GM21367 (cell line): ENCODE measurements at regions not wholly inside any gene's neighbourhood (a gene's known extent, or its start where the extent isn't known, plus 50 kb on each side); places are given as distances from the start of the nearest gene placed in this dataset.
"Not testable (repeated sequence)": the region's sequence is repeated elsewhere in the genome, so short reads cannot be mapped to it uniquely, and the experiment has no call there.

Experiments used
- ATAC-seq: cut with Tn5 transposase; IDR thresholded peaks from one replicate; pipeline ENCODE4 v1.9.1; 2021; ENCODE audit not compliant: unreplicated experiment

DNA sequence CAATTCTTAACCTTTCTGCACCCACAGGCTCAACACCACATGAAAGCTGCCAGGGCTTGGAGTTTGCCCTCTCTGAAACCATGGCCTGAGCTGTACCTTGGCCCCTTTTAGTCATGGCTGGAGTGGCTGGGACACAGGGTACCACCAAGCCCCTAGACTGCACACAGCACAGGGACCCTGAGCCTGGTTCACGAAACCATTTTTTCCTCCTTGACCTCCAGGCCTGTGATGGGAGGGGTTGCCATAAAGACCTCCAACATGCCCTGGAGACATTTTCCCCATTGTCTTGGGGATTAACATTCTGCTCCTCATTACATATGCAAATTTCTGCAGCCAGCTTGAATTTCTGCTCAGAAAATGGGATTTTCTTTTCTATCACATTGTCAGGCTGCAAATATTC, 113.4 kb downstream of the XPNPEP1 start:
- not testable (repeated sequence) for ATAC-seq

DNA sequence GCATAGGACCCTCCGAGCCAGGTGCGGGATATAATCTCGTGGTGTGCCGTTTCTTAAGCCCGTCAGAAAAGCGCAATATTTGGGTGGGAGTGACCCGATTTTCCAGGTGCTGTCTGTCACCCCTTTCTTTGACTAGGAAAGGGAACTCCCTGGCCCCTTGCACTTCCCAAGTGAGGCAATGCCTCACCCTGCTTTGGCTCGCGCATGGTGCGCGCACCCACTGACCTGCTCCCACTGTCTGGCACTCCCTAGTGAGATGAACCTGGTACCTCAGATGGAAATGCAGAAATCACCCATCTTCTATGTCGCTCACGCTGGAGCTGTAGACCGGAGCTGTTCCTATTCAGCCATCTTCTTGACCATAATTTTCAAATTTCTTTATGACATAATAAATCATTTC, 122.1 kb downstream of the XPNPEP1 start:
- not testable (repeated sequence) for ATAC-seq

DNA sequence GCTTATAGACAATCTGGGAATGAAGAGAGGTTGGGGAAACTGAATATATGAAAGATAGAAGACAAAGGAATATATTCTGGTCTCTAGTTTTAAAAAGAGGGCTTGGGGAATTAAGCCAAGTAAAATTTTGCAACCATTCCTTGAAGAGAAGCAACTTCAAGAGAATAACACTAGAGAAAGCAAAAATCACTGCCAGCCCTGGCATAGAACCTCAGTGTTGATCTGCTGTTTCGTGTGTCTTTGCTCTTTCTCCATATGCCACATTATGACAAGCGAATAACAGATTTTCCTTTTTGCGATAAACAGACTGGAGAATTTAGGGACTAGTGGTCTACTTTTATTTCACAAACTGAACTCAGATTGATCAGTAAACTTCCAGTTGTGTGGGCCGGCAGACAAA, 132.7 kb downstream of the XPNPEP1 start:
- no peak for ATAC-seq

DNA sequence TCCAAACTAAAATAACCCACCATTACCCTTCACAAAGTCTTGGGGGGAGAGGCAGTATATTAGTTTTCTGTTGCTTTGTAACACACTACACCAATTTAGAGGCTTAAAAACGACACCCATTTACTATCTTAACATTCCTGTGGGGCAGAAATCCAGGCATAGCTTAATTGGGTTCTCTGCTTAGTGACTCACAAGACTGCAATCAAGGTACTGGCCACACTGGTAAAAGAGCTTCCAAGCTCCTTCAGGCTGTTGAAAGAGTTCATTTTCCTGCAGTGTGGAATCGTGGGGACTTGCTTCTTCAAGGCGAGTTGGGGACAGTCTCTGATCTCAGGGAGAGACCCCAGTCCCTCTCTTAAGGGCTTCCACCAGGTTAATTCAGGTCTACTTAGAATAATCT, 139.1 kb downstream of the XPNPEP1 start:
- no peak for ATAC-seq

DNA sequence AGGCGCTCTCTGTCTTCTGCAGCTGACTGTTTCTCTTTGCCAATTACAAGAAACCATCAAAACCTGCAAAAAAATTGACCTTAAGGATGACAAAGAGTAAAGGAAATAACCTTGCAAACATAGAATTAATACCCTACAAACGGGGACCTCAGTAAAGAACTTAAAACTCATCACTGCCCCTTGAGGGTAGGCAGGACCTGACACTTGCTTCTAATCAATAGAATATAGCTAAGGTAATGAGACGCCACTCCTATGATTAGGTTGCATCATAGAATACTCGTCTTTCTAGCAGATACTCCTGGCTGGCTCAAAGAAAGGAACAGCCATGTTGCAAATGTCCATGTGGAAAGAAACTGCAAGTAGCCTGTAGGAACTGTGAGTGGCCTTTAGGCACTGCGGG, 140.0 kb downstream of the XPNPEP1 start:
- ATAC-seq, result no peak

DNA sequence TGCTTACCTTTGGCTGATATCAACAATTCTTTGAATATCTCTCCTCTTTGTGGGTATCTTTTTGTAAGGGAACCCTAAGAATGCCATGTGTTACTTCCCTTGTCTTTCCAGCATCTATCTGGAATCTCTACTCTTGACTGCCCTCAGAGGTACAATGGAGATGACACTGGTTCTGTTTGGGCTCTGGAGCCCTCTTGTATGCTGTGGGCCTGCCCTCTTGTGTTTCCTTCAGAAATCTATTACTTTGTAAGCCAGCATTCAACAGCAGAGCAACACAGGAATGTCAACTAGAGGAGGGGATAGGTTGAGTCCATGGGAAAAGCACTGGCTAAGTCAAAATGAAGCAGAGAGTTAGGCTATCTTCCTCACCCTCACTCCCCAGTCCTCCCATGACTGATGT, 142.3 kb downstream of the XPNPEP1 start:
- ATAC-seq, result no peak

DNA sequence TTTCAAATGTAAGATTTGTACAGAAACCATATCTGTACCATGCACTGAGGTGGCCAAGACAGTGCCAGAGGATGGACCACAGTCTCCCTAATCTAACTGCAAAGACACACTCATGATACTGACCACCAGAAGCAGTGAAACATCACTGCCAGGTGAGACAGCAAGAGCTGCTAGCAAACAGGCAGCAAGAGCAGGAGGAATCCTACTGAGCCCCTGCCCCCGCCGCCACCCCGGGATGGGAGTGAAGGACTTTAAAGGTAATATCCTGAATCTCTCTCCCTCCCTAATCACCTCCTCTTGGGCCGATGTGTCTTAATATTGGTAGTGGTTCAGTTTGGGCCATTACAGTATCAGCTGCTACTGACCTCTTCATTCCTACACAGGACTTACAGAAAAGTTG, 144.3 kb downstream of the XPNPEP1 start:
- ATAC-seq, result no peak

DNA sequence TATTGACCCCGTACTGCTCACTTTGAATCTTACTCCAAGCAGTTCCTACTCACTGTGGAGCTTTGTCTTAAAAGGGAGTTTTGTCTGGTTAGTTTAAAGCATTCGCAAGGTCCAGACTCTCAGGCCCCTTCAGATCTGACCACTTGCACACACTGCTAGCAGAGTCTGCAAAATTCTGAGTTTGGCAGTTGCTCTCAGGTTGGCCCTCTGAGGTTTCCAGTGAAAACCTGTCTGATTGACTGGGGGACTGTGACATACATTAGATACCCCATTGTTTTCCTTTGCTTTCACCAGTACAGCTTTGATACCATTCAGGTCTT, 149.2 kb downstream of the XPNPEP1 start:
- ATAC-seq, result no peak

DNA sequence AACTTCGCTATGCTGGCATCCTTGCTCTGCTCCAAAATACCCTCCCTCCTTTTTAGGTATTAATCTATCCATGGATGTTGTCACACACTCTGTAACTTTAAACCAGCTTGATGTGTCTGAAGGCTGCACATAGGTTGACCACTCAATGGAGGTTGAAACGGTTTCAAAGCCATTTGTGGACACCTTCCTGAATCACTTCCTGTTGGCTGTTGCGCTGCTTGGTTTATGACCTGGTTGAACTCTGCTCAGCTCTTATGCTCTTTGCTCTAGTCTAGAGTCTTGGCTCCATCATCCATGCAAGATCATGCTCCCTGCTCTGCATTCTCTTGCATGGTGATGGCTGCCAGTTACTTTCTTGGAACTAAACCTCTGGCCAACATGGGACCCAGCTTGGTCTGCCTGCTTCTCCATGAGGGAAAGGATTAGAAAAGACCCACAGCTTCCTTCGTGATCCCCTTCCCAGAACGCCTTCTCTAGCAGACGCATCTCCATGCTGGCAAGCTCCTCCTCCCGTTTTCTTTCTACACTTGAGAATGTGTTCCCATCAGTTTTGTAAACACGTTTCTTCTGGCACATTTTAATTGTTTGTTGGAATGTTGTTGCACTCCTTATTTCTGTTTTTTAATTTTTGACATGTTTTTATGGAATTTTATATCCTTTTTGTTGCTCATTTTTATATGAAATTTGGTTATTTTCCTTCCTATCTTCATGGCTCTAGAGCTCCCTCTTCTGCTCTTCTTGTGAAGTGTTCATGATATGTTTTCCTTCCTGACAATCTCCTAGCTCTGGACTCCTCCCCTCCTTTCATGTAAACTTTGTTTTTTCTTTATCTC, 149.8 kb downstream of the XPNPEP1 start:
- ATAC-seq, result no peak

DNA sequence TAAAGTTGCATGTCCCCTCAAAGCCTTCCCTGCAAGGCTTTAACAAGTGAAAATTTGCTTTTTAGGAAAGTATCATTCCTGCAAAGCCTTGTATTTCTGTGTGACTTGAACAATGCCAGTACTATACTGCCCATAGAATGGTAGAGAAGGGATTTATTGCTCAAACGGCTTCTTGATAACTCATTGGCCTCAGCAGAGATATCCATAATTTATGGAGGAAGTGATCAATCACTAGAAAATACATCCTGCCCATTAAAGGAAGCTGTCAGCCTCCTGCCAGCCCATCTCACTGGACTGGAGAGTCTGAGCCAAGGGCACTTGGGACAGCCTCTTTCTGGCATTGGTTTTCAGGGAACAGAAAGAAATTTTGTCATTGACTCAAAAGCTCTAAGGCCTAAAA, 152.6 kb downstream of the XPNPEP1 start:
- ATAC-seq, result no peak

DNA sequence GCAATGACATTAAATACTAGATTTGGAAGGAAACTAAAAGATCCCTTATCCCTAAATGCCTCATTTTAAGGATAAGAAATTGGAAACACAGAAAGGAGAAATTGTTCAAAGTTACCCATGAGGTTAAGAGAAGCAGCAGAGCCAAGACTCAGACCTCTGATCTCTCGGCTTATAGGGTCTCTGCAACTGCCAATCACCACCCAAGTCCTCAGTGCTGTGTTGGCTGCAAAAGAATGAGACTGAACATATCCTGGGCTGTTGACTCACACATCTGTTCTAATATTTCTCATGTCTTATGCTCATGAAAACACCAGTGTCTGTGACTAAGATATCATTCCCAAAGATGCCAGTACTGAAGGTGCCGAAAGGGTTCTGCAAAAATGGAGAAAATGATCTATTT, 153.3 kb downstream of the XPNPEP1 start:
- no peak for ATAC-seq

DNA sequence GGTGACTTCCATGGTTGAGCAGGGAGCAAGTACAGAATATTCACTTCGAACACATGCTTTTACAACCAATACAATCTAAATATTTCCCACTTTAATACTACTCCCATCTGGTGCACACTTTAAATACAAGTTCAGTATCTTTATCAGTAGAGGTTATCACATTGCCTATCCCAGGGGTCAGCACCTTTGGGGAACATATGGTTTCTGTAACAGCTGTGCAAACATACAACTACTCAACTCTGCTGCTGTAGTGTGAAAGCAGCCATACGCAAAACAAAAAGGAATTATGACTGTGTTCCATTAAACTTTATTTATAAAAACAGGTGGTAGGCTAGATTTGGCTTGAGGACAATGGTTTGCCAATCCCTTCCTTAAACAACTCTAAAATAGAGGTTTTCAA, 157.5 kb downstream of the XPNPEP1 start:
- ATAC-seq, result no peak

DNA sequence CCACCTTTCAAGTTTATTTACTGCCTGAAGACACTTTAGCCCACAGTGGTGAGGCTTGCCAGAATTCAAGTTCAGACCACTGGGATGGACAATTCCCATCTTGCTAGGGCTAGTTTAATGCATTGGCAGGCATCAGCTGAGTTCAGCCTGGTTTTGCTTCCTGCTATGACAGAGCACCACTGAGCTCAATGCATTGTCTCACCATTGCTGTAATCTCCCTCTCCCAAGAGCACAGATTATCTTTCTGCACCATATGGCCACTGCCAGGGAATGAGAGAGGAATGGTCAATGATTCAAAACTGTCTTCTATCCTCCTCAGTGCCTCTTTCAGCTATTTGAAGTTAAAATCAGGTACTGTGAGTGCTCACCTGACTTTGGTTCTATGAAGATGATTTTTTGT, 160.8 kb downstream of the XPNPEP1 start:
- no peak for ATAC-seq

DNA sequence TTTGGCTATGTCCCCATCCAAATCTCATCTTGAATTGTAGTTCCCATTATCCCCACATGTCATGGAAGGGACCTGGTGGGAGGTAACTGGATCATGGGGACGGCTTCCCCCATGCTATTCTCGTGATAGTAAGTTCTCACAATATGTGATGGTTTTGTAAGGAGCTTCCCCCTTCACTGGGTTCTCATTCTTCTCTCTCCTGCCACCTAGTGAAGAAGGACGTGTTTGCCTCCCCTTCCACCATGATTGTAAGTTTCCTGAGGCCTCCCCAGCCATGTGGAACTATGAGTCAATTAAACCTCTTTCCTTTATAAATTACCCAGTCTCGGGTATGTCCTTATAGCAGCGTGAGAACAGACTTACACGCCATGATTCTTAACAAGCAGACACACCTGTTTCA, 165.6 kb downstream of the XPNPEP1 start:
- ATAC-seq, result not testable (repeated sequence)

DNA sequence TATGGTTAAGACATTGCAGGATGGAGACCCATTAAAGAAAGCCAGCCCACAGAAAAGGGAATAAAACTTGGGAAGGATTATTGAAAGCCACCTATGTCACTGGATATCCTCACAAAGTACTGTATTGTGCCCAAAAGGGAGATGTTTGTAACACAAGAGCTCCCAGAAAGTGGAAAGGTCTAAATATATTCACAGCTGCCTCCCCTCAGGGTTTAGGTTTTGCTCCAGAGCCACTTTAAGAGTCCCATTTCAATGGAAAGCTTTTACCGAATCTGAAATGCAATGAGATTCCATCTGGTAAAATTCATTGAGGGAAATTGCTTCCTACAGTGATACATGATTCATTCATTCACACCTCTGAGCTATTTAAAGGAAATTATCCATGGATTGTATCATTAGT, 176.4 kb downstream of the XPNPEP1 start:
- no peak for ATAC-seq

DNA sequence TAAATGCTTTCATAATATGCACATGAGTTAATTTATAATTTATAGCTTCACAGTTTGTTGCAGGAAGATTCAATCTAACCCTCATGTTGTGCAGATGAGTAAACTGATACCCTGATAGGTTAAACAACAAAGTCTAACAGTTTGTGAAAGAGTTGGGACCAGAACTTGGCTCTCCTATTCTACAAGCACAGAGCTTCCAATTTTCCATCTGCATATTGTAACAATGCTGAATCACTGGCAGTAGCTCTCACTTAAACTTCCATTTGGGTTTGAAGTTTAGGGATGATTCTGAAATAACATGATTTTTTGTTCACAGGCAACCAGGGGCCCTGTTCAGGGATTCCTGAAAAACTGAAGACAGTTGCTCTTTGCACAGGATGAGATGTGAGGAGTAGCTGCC, 179.3 kb downstream of the XPNPEP1 start:
- ATAC-seq, result no peak

DNA sequence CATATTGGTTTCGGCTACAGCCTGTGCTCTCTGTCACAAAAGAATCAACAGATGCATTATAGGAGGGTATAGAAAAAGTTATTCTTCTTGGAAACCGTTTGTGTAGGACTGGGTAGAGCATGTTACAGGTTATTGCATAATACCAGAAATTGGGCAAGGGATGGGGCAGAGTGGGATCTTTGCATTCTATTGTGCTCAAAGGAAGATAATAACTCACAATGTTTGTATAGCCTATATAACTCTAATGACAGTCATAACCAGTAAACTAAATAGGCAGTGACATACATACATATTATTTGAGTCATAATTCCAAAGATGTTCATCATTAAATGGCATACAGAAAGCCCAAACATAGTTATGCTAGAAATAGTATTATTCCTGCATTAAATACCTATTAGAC, 179.7 kb downstream of the XPNPEP1 start:
- ATAC-seq, result no peak

DNA sequence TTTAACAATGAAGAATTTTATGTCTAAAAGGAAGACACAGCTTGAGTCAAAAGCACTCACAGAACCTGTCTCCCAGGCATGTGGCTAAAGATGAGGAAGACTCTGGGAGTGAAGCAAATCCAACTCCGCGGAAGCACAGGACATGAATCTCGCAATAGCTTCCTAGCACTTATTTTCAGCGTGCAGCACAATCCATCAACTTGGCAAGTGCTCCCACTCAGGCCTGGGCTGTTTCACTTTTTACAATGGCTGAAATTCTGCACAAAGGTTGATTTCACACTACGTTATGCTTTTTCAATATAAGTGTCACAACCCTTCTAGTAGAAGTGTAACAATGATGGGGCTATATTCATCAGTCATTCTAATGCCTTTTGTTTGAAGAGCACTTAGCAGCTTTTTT, 180.2 kb downstream of the XPNPEP1 start:
- ATAC-seq, result no peak

DNA sequence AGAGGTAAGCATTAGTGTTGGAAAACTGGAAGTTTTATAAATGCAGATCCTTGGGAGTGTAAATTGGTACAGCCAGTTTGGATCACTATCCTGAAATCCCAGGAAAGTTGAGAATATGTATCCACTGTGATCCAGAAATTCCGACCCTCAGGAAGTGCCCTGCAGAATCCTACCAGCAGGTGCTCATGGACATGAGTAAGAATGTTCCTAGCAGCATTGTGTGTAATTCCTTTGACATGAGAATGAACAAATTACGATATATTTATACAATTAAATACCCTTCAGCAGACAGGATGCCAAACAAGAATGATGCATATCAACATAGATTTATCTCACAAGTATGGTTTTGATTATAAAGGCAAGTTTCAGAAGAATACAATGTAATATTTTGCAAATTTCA, 181.6 kb downstream of the XPNPEP1 start:
- ATAC-seq, result no peak

DNA sequence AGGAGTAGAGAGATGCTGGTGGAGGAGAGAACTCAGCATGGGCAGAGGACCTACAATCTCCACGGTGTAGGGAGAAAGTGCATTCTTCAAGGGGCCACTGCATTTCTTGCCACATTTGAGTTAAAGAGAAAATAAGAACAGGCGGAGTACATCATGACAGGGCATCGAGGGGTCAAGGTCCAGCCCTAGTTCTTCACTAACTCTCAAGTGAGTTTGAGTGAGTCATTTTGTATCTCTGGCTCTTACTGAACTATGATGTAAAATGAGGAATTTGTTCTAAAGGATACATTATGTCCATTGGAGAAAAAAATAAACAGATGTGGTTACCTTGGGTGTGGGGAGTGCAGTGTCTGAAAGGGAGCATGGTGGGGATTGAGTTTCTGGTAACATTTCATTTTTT, 182.9 kb downstream of the XPNPEP1 start:
- no peak for ATAC-seq

DNA sequence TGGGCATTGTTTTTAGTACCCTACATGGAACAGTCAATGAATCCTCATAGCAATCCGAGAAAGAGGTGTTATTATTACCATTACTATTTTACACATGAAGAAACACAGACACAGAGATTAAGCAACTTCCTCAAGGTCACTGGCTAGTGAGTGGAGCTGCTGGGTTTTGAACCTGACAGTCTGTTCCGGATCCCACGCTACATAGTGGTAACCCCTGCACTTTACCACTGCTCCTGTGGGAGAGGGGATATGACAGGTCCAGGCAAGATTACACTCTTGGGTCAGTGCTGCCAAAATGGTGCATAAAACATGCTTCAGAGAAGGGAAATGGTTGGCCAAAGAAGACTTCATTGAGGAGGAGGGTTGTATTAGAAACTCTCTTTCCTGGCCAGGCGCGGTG, 185.7 kb downstream of the XPNPEP1 start:
- ATAC-seq, result no peak

DNA sequence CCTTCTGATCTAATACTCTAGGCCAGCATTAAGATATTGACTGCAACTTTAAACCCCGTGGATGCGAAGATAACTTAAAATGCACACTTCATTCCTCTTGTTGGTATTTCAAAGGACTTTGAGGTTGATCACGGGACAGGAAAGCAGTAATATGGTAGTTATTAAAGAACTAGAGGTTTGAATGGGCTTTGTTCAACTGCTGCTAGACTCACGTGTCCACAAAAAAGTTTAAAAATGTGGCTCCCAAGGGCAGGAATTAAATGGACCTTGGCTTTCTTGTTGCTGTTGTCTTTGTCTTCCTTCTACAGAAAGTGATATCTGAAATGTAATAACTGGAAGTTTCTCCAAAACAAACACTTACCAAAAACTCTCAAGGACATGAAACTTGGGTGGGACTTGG, 186.3 kb downstream of the XPNPEP1 start:
- ATAC-seq, result no peak

DNA sequence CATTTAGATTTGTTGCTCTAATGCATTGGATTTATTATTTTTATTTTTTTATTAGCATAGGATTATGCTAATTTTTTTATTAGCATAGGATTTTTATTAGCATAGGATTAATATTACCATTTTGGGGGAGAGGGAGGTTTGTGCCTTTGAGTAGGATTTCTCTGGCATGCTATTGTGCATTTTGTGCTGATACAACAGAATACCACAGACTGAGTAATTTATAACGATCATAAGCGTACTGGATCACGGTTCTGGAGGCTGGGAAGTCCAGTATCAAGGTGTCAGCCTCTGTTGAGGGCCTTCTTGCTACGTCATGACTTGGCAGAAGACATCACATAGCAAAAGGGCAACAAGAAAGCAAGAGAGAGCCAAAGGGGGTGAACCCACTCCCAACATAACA, 187.5 kb downstream of the XPNPEP1 start:
- ATAC-seq, result no peak
